SU-DHL-6 (cell line): ENCODE measurements at regions not wholly inside any gene's neighbourhood (a gene's known extent, or its start where the extent isn't known, plus 50 kb on each side); places are given as distances from the start of the nearest gene placed in this dataset.

Experiments
- CTCF ChIP-seq: fragments of 200-600 bp; sonication (generic); IDR thresholded peaks from one replicate; pipeline ENCODE4 v1.5.1; 2017; ENCODE audit warnings: antibody characterized with exemption, mild to moderate bottlenecking, low read length, moderate library complexity; ENCODE audit not compliant: insufficient read depth, poor library complexity, severe bottlenecking
- EZH2phosphoT487 ChIP-seq: fragments of 200-600 bp; sonication (generic), shearing (Covaris generic); conservative IDR thresholded peaks from 2 replicates; pipeline ENCODE4 v1.6.1; 2018; ENCODE audit warnings: mild to moderate bottlenecking, antibody characterized with exemption, low read length, moderate library complexity, mixed read lengths

- TF ChIP-seq CTCF (no peak), EZH2phosphoT487 (no peak)
Measured at GRCh38 chr11:127252321-127252720, 251.8 kb upstream of the KIRREL3 start.
